C4-2B (cell line): ENCODE measurements at regions not wholly inside any gene's neighbourhood (a gene's known extent, or its start where the extent isn't known, plus 50 kb on each side); places are given as distances from the start of the nearest gene placed in this dataset.

Source experiments
- H3K27ac ChIP-seq: fragments of 450-650 bp; 2 replicates; pipeline ENCODE4 v1.5.1; 2017
- ZFX ChIP-seq: fragments of 450-650 bp; IDR thresholded peaks from 2 replicates; pipeline ENCODE4 v1.6.1; 2017
- TF ChIP-seq, protein P1 (sequence below): fragments of 450-650 bp; conservative IDR thresholded peaks from 2 replicates; pipeline ENCODE4 v1.5.1; 2017; ENCODE audit warnings: mild to moderate bottlenecking

DNA sequence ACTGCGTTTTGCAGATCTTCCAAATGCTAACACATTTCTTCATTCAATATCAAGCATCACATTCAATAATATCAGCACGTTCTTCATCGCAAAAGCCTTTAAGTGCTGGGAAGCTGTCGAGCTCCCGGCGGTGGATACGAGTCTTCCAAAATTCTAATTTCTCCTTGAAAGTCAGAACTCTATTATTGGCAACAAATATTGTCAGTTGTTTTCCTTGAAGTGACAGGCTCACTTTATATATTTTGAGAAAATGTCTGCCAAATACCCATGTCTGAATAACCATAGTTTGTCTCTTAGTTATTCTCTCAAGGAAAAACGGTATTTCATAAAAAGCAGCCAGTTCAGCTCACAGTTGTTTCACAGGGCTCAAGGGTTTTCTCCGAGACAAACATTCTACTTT lies 226.2 kb upstream of the C1orf174 start:
- TF ChIP-seq ZFX, result no peak
- TF ChIP-seq, protein P1, sequence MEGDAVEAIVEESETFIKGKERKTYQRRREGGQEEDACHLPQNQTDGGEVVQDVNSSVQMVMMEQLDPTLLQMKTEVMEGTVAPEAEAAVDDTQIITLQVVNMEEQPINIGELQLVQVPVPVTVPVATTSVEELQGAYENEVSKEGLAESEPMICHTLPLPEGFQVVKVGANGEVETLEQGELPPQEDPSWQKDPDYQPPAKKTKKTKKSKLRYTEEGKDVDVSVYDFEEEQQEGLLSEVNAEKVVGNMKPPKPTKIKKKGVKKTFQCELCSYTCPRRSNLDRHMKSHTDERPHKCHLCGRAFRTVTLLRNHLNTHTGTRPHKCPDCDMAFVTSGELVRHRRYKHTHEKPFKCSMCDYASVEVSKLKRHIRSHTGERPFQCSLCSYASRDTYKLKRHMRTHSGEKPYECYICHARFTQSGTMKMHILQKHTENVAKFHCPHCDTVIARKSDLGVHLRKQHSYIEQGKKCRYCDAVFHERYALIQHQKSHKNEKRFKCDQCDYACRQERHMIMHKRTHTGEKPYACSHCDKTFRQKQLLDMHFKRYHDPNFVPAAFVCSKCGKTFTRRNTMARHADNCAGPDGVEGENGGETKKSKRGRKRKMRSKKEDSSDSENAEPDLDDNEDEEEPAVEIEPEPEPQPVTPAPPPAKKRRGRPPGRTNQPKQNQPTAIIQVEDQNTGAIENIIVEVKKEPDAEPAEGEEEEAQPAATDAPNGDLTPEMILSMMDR, result no peak
- no peak overlapping the region for H3K27ac ChIP-seq

DNA sequence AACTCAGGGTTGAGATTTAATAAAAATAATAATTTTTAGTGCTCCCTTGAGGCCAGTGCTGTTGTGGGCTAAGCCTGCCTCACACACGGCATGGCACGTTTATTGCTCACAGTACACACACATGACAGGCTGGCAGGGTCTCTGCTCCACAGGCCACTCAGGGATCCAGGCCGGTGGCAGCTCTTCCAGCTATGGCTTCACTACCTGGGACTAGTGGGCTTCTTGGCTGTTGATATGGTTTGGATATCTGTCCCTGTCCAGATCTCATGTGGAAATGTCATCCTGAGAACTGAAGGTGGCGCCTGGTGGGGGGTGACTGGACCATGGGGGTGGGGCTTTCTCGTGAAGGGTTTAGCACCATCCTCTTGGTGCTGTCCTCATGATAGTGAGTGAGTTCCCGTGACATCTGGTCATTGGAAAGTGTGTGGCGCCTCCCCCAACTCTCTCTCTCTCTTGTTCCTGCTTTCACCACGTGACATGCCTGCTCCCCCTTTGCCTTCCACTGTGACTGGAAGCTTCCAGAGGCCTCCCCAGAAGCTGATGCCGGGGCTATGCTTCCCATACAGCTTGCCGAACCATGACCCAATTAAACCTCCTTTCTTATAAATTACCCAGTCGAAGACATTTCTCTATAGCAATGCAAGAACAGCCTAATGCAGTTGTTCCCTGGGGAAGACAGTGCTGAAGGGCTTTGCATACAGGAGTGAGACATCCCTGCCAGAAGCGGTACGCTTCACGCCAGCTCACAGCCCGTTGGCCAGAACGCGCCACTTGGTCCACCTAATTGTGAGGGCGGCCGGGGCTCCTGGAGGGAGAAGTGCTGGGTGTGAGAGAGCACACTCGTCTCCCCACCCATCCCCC lies 226.9 kb upstream of the C1orf174 start:
- no peak overlapping the region for H3K27ac ChIP-seq
- TF ChIP-seq, protein P1, result no peak
- TF ChIP-seq ZFX, result no peak

DNA sequence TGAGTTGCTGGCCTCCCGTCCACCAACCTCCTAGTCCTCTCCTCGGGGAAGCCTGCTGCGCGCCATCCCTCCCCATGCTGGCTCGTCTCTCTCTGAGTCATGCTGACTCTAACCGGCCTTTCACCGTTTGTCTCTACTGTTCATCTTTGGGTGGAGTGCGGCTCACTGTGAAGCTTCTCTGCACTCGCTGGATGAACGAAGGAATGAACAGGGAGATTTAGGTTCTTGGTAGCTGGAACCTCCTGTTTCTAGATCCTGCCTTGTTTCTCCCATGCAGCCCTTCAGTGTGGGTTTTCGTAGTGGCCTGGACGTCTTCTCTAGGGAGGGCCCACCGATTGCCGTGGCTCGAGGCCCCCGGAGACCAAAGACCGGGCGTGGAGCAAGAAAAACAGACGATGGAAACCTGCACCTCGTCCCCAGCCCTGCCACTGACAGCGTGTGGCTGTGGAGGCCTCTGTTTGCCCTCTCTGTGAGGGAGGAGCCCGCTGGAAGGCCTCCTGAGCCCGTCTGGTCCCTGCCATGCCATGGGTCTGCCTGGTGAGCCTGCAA lies 227.6 kb upstream of the C1orf174 start:
- H3K27ac ChIP-seq, result no peak overlapping the region
- TF ChIP-seq, protein P1, result no peak
- TF ChIP-seq ZFX, result no peak

DNA sequence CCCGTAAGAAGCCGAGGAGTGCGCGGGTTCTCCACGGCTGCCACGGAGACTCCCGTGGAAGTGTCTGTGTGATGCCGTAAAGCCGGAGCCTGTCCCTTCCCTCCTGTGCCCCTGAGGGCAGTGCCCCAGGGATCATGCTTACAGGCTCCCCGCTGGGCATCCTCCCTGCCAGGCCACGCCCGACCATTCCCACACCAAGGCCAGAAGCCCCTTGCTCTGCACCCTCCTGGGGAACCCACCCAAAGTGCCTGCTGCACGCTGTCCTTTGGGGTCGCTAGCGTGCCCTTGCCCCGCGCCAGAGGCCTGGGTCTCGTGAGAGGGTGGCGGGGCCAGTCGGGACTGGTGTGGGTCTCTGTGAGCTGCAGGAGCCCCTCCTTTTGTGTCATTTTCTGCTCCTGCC lies 228.5 kb upstream of the C1orf174 start:
- TF ChIP-seq, protein P1, result no peak
- no peak for TF ChIP-seq ZFX

DNA sequence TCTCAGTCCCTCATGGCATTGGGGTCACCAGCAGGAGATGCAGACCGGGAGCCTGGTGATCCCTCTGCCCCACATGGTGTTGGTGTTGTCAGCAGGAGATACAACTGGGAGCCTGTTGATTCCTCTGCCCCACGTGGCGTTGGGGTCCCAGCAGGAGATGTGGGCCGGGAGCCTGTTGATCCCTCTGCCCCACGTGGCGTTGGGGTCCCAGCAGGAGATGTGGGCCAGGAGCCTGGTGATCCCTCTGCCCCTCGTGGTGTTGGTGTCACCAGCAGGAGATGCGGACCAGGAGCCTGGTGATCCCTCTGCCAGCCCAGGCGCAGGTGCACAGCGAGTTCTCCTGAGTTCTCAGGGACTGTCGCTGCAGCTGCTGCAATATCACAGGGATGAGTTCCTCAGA lies 229.6 kb upstream of the C1orf174 start:
- H3K27ac ChIP-seq, result no peak overlapping the region
- TF ChIP-seq, protein P1, result no peak
- TF ChIP-seq ZFX, result no peak

More for the DNA sequence above, 228.5 kb upstream of the C1orf174 start:
- H3K27ac ChIP-seq, result no peak overlapping the region

DNA sequence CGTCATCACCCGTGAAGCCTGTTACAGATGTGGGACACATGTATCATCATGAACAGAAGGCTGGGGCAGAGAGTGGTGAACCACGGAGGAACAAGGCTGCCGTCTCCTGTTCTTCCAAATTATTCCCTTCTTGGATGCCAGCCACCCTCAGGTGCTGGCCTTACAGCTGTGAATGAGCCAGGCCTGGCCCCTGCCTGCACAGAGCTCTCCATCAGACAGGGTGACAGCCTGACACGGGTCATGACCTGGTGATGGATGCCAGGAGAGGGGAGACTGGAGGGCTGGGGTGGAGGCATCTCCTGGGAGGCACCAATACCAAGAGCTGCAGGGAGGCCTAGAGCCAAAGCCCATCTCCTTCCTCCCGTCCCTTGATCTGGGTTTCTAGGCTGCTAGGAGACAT lies 230.0 kb upstream of the C1orf174 start:
- H3K27ac ChIP-seq, result no peak overlapping the region
- no peak for TF ChIP-seq ZFX

DNA sequence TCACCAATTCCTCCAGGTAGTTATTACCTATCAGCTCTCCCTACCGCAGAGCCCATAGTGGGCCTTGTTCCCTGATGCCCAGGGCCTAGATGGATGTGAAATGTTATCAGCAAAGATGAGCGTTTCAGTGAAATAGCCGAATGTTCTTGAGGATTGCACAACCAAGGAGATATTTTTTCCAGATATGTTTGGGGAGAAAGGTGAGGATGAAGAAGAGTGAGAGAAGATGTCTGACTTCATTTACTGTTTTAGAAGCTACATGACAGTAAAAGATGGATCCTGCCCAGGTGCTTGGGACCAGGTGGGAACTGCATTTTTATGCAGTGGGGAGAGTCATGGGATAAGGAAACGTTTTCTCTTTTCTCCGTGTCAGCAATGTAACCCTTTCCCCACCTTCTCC lies 231.7 kb upstream of the C1orf174 start:
- TF ChIP-seq, protein P1, result no peak
- TF ChIP-seq ZFX, result no peak
- H3K27ac ChIP-seq, result no peak overlapping the region
